HT-29 (cell line): ENCODE measurements at regions not wholly inside any gene's neighbourhood (a gene's known extent, or its start where the extent isn't known, plus 50 kb on each side); places are given as distances from the start of the nearest gene placed in this dataset.

Experiments
- DNase-seq: peaks from one replicate; pipeline ENCODE4 v3.0.0-alpha.2; 2015; ENCODE audit warnings: low spot score

GRCh38 chr2:43086451-43087221 lies 139.8 kb downstream of the ZFP36L2 start:
- DNase-seq, result peak; percentile 80

GRCh38 chr2:43085929-43086328 lies 140.5 kb downstream of the ZFP36L2 start:
- DNase-seq, result no peak

GRCh38 chr2:43085505-43085904 lies 140.9 kb downstream of the ZFP36L2 start:
- DNase-seq, result no peak

GRCh38 chr2:43084699-43085091 lies 141.7 kb downstream of the ZFP36L2 start:
- DNase-seq, result no peak

GRCh38 chr2:43083710-43084698 lies 142.4 kb downstream of the ZFP36L2 start:
- no peak for DNase-seq

GRCh38 chr2:43082903-43083677 lies 143.3 kb downstream of the ZFP36L2 start:
- no peak for DNase-seq

- DNase-seq, result no peak
These were observed 144.1 kb downstream of the ZFP36L2 start for GRCh38 chr2:43082111-43082894.

GRCh38 chr2:43081131-43081765 lies 145.2 kb downstream of the ZFP36L2 start:
- DNase-seq, result no peak

GRCh38 chr2:43080571-43081021 lies 145.8 kb downstream of the ZFP36L2 start:
- DNase-seq, result no peak

GRCh38 chr2:43078781-43079755 lies 147.3 kb downstream of the ZFP36L2 start:
- no peak for DNase-seq

GRCh38 chr2:43078301-43078700 lies 148.1 kb downstream of the ZFP36L2 start:
- DNase-seq, result no peak

GRCh38 chr2:43077876-43078275 lies 148.5 kb downstream of the ZFP36L2 start:
- DNase-seq, result no peak

- no peak for DNase-seq
These were observed 149.7 kb downstream of the ZFP36L2 start for GRCh38 chr2:43076676-43077075.

- no peak for DNase-seq
These were observed 150.4 kb downstream of the ZFP36L2 start for GRCh38 chr2:43075811-43076585.

GRCh38 chr2:43075054-43075593 lies 151.3 kb downstream of the ZFP36L2 start:
- peak; percentile 79 for DNase-seq

- DNase-seq, result no peak
These were observed 151.8 kb downstream of the ZFP36L2 start for GRCh38 chr2:43074592-43075053.

- DNase-seq, result no peak
These were observed 152.4 kb downstream of the ZFP36L2 start for GRCh38 chr2:43074052-43074451.

- peak; percentile 57 for DNase-seq
These were observed 153.0 kb downstream of the ZFP36L2 start for GRCh38 chr2:43073401-43073825.
